Keratinocyte (primary cell): ENCODE measurements at regions not wholly inside any gene's neighbourhood (a gene's known extent, or its start where the extent isn't known, plus 50 kb on each side); places are given as distances from the start of the nearest gene placed in this dataset.

Source experiments
- EZH2 ChIP-seq: IDR thresholded peaks from one replicate; pipeline ENCODE4 v1.6.1; 2012; ENCODE audit warnings: inconsistent platforms, mild to moderate bottlenecking, low read length, moderate library complexity
- TF ChIP-seq, protein P1 (sequence below), 3 experiments: IDR thresholded peaks in 1 of 3; conservative IDR thresholded peaks in 1 of 3; optimal IDR thresholded peaks in 1 of 3; 2 replicates in 2 of 3; 3 replicates in 1 of 3; pipeline versions ENCODE3 to v1.5.1; 2011; ENCODE audit warnings: low read length in 3 of 3, mild to moderate bottlenecking in 3 of 3, moderate library complexity in 2 of 3, control low read depth in 1 of 3, inconsistent platforms in 1 of 3; ENCODE audit not compliant: insufficient read depth in 2 of 3; ENCODE audit errors: extremely low read depth in 1 of 3

DNA sequence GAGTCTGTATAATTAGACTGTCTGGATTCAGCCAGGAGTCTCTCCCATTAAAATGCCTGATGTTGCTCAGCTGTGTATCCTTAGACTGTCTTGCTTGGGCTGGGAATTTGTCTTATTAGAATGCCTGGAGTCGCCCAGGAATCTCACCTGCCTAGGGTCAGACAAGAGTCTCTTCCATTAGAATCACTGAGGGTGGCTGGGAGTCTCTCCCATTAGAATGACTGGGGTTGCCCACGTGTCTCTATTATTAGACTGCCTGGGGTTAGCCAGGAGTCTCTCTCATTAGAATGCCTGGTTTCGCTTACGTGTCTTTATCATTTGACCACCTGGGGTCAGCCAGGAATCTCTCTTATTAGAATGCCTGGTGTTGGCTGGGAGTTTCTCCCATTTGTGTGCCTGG is 1450.0 kb downstream of the UQCRFS1 start:
- TF ChIP-seq, protein P1, sequence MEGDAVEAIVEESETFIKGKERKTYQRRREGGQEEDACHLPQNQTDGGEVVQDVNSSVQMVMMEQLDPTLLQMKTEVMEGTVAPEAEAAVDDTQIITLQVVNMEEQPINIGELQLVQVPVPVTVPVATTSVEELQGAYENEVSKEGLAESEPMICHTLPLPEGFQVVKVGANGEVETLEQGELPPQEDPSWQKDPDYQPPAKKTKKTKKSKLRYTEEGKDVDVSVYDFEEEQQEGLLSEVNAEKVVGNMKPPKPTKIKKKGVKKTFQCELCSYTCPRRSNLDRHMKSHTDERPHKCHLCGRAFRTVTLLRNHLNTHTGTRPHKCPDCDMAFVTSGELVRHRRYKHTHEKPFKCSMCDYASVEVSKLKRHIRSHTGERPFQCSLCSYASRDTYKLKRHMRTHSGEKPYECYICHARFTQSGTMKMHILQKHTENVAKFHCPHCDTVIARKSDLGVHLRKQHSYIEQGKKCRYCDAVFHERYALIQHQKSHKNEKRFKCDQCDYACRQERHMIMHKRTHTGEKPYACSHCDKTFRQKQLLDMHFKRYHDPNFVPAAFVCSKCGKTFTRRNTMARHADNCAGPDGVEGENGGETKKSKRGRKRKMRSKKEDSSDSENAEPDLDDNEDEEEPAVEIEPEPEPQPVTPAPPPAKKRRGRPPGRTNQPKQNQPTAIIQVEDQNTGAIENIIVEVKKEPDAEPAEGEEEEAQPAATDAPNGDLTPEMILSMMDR (optimal IDR thresholded peaks at IDR 0.05 in 1 of 3, IDR thresholded peaks at IDR 0.05 in 1 of 3, conservative IDR thresholded peaks at IDR 0.05 in 1 of 3; ENCODE audit: extremely low read depth in 1 of 3, insufficient read depth in 2 of 3, low read length in 3 of 3): no peak
- TF ChIP-seq EZH2: no peak
